COLO829 (cell line): ENCODE measurements at regions not wholly inside any gene's neighbourhood (a gene's known extent, or its start where the extent isn't known, plus 50 kb on each side); places are given as distances from the start of the nearest gene placed in this dataset.
A peak's percentile ranks its signal among the peaks of the same experiment; 100 is the strongest.

Source experiments
- DNase-seq: peaks from one replicate; pipeline ENCODE4 v3.0.0; 2012; ENCODE audit warnings: low spot score

DNA sequence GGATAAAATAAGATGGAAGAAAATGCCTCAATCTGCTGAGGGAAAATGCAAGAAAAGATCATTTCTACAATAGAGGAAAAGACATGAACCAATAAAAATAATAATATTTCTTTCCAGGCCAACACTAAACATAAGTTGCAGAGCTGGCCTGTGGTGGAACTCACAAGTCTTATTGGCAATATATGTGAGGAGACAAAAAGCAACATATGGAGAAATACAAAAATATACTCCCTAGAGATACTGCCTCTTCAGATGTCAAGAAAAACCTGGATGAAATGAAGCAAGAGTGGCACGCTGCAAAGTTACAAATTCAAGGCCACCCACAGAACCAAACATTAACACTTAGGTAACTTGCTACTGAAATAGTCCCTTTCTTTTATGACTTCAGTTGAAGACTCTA lies 264.9 kb upstream of the FMN2 start:
- no peak for DNase-seq

DNA sequence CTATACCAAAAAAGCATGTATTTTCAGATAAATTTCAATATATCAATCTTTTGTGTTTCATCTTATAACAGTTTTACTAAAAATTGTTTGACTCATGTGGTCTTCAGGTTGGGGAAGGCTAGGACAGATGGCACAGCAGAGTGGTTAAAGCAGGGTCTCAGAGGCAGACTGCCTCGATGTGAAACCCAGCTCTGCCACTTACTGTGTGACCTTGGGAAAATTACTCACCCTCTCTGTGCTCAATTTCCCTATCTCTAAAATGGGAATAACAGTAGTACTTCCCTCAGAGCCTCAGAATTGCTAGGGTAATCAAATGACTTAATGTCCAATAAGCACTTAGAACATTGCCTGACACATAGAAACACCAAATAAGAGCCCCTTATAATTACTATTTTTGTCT lies 262.1 kb upstream of the FMN2 start:
- no peak for DNase-seq

DNA sequence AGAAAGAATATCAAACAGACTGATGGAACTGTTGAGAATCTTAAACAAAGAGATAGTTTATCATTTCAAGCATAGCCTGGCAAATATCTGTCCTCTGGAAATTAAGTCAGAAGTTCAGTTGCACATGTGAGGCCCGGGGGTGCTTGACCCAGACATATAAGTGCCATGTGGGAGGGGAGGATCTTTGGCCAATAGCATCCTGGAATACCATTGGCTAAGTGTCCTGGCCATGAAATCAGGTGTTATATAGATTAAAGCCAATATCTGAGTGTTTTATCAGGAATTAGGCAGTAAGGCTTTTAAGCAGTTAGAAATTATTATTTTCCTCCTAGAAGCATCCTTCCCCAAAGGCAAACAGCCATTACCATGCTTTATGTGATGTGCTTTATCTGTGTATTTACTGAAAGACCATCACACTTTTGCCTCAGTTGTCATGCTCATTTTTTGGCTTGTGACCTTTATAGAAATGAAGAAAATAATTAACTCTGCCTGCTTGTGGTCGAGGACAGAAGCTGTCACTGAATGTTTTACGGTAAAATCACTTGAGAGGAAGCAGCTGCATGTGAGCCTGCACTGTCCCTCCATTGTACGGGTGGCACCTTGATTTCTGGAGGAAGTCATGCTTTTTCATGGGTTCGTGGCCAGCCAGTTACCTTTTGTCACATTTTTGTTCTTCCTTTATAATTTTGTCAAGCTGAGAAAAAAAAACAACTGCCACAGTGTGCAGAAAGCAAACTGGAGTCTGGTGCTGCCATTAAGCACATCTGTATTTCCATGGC lies 259.9 kb upstream of the FMN2 start:
- DNase-seq: no peak

DNA sequence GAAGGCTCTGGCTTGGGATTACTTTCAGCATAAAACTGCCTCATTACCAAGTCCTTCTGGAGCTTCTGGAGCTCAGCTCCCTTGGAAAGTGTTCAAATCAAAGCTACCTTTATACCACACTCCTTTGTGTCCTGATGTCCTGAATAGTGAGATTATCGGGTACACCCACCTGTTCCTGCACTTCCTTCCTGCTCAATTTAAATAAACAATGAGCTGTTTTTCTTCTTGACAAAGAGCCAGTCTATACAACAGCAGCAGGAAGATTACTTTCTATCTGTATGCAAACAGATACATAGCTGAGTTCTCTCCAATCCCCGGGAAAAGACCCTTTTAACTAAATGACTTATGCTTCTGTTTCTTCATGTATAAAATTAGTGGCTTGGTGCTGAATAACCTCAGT lies 258.0 kb upstream of the FMN2 start:
- peak; percentile 70 for DNase-seq

DNA sequence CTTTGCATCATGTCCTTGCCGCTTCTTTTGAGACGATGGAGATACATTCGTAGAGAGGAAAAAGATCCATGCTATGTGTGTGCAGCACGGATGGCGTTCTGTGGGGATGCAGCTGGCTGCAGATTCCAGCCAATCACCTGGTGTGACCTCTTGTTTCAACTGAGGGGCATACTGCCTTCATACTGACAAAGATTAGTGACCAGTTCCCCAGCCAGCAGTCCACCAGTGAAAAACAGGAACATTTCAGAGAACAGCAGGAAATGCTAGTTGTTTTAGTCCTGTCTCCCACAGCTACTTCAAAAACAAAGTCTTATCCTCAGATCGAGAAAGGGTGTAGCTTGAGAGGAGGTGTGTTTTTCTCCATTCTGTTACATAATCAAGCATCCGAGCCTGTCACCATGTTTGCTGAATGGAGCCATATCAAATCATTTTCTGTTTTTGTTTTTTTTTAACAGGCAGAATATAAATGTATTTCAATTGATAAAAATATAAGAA lies 255.7 kb upstream of the FMN2 start:
- no peak for DNase-seq

DNA sequence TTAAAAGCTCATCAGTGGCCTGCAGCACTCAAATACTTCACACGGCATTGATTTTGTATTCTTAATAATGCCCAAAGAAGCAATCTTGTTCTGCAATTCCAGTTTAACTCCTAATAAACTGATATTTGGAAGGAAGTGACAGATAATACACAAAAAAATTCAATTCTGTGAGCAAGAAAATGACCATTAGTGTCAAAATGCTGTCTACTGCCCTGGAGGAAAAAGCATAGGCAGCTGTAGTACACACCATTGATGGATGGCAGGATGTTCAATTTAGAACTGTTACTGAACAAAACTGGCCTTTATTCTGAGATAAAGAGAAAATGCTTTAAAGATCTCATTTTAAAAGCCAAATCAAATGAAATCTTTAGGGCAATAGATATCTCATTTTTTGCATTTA lies 251.3 kb upstream of the FMN2 start:
- no peak for DNase-seq

DNA sequence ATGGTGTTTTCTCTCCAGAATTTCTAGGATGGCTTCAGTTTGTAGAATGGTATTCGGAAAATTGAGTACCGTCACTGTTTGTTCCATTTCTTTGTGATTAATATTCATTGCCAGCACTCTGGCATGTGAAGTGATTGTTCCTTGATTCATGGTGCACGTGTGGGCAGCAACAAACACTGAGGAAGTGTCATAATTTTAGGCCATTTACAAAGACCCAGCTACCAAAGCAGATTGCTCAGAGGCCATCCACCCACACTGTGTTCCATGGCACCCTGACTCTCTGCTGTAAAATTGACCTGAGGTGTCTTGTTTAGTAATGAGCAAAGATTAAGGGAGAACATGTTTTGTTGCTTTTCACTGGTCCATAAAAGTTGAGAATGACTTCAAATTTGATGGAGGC lies 250.9 kb upstream of the FMN2 start:
- no peak for DNase-seq

DNA sequence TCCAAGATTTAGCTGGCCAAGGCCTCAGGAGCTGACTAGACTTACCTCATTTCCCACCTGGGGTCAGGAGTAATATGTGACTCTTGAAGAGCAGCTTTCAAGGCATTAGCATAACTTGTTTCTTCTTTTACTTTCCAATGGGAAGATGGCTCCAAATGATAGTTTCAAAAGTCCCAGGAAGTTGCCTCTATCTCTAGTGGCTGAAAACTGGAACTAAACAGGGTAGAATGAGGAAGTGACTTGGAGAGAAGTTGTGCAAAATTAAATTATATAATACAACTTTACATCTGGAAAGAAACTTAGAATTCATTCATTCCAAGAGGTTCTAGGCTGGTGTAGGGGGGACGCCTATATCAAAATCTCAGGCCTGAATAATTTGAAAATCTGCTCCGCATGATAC lies 250.1 kb upstream of the FMN2 start:
- DNase-seq: no peak

DNA sequence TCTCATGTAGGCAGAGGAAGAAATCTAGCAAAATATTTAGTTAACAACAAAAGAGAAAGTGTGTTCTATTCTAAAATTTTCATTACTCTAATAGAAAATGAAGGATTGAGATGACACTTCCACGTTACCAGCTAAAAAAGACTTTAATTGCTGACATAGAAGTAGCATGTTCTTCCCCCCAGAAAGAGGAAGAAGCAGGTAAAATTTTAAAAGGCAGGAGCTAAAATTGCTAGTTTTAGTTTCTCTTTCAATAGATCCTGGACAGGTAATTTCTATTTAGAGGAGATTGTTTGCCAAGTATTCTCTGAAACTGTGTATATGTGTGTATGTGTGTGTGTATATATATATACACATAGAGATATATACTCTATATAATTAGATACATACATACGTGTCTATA lies 248.1 kb upstream of the FMN2 start:
- no peak for DNase-seq

DNA sequence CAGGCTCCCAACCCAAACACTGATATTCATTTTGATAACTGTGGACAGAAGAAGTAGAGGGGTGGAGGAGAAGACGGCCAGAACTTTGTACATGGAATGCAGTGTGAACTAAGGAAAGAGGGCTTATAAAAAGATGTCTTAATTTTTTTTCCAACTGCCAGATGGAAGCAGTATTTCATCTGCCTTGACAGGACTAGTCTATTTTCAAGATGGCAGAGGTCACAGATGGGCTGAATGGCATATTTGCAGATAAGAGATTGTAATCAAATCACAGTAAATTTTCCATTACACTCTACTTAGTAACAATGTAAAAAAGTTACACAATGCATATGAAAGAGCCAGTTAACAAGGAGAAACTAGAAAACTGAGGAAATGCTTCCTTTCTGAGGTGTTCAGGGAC lies 246.8 kb upstream of the FMN2 start:
- no peak for DNase-seq

DNA sequence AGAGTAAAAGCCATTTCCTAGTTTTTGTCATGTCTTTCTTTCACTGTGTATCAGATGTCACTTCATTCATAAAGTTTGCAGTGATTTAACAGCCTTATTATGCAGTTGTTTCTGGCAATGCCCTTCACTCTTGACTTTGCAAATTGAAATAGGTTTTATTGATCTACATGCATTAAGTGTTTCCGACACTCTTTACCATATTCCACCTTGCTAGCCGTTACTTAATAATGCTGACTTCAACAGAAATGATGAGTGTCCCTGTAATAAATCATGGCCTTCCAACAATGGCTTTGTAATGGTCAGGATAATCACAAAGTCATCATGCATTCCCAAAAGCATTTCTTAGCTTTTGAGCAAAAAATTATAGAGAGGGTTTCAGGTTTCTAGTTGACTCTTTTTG lies 236.8 kb upstream of the FMN2 start:
- DNase-seq: no peak

DNA sequence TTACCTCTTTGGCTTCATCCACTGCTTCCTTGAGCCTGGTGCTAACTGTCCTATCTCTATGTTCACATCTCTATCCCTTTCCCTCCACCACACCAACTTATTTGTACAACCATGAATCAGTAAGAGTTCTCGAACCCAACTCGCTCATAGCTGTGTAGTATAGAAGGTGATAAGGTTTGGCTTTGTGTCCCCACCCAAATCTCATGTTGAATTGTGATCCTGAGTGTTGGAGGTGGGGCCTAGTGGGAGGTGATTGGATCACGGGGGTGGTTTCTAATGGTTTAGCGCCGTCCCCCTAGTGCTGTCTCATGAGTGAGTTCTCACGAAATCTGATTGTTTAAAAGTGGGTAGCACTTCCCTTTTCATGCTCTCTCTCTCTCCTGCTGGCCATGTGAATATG lies 235.6 kb upstream of the FMN2 start:
- DNase-seq: no peak

DNA sequence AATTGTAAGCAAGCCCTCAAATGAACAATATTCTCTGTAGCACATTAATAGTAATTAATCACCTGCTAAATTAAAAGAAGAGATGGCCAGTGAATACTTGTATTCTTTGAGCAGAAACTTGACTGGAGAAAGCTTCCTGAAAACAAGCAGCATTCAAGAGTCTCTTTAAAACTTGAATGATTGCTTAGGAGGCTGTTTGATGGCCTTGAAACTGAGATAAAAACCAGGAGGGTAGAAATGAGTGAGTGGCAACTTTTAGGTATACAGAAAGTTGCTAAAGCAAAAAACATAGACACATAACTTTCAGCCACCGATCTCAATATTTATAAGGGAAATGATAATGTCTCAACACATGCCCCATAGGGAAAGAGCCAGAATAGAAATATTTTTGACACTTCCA lies 234.8 kb upstream of the FMN2 start:
- no peak for DNase-seq

DNA sequence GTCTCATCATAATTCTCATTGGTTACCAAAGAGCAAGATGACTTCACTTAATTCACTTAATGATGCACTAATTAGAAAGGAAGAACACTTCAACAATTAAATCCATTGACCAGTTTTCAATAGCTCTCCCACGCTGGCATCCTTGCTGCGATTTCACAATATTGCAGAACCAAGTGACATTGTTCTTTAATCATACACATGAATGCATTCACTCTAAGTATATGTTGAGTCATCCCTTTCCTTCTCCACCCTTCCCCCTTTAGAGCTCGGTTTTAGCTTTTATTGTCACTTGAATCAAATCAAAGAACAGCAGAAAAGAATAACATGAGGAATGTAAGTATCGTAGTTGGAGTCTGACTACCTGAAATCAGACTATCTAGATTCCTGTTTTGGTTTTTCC lies 233.6 kb upstream of the FMN2 start:
- peak; percentile 93 for DNase-seq

DNA sequence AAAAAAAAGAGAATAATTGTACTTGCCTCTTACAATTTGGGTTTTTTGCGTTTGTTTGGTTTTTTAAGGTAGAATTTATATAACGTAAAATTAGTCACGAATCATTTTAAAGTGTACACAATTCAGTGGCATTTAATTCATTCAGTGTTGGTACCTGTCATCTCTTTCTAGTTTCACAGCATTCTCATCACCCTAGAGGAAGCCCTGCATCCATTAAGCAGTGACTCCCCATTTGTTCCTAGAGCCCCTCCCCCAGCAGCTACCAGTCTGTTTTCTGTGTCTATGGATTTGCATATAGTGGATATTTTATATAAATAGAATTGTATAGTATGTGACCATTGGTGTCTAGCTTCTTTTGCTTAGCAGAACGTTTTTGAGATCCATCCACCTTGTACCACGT lies 233.2 kb upstream of the FMN2 start:
- DNase-seq: peak; percentile 25

DNA sequence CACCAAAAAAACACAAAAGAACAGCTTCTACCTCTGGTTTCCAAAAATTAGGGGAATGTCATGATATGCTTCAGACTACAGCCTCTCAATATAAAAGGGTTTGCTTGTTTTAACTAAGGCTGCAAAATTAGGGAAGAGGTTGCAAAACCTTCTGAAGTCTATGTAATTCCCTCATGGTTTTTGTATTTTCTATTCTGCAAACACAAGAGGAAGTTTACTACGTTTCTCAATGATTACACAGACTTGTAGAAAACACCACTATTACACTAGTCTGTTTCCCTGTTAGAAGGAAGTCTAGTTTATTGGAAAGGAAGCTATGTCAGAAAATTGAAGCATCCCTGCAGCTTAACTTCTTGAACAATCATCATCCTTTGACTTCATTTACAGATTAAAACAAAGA lies 229.7 kb upstream of the FMN2 start:
- DNase-seq: no peak

DNA sequence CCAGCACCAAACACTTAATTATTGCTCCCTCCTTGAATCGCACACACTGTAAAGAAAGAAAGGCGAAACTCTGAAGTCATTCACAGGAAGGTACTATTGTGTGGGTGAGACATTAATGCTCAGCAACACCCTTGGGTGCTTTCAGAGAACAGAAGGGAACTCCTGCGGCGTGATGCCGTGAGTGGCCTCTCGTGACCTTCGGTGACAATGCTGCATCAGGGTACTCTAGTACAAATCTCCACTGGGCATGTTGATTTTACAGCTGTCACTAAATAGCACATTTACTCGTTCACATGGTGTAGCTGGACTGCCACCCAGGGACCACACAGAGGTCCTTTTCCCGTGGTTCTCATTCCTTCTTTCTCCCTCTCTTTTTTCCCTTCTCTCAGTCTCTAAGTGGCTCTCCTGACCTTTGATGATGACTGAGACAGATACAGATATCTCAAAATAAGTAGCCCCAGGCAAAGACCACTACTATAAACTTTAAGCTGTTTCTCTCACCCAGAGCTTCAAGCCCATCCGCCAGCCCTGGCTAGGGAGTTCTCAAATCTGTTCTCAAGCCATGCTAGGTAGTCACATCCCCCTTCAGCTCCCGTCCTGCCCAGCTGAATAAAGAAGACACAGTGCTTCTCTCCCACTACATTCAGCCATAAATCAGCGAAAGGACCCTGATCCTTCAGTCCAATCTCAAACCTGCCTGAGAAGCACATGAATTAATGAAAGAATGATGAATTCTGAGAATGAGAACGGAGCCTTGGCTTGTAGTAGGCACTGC lies 223.4 kb upstream of the FMN2 start:
- no peak for DNase-seq

DNA sequence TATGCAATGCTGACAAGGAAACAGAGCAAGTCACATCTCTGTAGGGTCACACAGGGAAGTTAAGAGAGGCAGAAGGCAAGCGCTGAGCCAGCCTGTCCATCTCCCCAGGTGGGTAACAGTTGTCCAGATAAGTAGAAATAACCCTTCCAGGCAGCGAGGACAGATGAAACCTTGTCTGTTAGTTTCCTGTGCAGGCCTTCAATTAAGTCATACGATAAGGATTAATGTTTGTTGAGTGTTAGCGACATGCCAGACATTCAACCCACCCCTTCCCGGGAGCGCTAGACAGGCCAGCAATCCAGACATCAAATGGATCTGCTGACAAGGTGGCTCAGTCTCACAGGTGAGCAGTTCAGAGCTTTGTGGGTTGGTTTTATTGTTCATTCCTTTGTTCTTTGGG lies 221.5 kb upstream of the FMN2 start:
- no peak for DNase-seq

DNA sequence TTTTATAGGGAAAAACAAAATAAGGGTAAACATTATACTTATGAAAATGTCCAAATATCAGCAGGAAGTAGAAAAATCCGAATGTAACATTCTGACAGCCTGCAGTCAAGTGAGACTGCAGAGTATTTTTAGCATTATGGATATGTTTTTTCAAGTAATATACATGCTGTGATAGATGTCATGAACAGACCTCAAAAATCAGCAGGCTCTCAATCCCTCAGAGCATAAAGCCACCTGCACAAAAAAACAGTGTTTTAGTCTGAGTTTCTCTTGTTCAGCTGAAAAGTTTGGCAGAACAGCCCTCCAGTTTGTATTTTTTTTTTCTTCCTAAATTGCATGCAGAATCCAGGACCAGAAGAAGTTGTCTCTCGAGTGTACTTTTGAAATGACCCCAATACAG lies 219.1 kb upstream of the FMN2 start:
- no peak for DNase-seq

DNA sequence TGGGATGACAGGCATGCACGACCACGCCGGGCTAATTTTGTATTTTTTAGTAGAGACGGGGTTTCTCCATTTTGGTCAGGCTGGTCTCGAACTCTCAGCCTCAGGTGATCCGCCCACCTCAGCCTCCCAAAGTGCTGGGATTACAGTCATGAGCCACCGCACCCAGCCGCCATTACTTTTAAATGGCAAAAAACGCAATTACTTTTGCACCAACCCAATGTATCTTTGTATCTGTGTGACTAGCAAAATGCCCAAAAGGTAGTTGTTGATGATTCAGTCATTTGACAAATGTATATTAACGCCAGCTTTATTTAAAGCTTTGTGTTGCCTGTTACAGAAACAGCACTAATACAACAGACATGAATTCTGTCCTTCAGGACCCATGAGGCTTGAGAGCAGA lies 216.9 kb upstream of the FMN2 start:
- DNase-seq: no peak

DNA sequence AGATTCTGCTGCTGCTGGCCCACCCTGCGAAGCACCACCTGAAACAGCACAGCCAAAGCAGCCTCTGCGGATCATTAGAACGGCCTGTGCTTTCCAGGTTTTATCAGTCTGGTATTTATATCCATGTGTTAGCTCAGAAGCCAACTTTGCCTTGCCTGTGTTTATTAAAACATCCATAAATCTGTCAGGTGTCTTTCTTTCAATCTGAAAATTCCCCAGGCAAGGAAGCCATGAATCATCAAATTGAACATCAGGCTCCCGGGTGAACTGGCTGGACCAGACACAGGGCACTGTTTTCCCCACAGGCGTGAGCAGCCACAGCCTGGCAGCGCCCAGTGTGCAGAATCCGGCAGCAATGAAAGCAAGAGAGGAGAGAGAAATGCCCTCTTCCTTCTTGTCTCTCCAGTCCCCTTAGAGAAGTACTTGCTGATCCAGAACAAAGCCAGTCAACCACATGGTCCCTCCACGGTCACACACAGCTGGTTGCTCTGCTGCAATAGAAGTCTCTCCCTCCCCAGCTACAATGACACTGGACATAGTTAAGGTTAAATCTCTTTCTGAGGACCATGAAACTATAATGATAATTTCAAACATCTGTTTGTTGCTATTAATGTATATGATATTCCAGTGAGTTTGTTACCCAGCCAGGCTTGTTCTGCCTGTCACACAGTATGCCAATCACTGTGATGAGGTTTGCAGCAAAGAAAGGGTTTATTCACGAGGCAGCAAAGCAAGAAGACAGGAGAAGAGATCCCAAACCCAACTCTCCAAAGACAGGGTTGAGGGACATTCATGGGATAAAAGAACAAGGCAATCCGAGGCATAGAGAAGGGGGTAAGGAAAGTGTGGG lies 212.1 kb upstream of the FMN2 start:
- DNase-seq: peak; percentile 41

DNA sequence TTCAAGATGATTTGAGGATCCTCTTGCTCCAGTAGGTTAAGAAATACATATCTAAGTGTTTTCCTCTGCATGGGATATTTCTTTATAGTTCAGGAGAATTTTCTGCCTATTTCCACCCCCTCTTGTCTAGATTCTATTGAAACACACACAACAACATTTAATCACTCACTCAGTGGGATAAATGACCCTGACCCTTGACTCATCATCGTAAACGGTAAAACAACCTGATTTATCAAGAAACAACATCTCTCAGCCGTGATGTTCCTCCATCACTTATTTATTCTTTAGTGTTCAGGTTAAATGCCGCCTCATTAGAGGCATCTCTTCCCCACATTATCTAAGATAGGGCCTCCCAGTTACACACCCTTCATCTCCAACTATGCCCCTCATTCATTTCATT lies 208.7 kb upstream of the FMN2 start:
- DNase-seq: no peak

DNA sequence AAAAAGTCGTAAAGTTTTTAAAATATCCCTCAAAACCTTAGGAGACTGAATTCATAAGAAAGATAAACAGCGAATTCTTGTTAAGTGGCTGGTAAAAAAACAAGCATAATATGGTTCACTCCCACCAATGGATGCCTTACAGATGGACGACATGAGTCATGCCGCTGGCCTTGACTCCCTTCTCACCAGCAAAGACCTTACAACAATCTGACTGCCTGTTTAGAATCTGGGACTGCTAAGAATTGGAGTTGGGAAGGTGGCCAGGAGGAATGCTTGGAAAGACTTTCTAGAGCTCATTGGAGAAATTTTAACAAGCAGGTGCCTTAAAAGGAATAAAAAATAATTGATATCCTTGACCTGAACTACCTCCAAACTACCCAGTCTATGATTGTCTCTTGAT lies 206.9 kb upstream of the FMN2 start:
- peak; percentile 56 for DNase-seq
